Tibial artery (tissue), 4 donors: ENCODE measurements at regions not wholly inside any gene's neighbourhood (a gene's known extent, or its start where the extent isn't known, plus 50 kb on each side); places are given as distances from the start of the nearest gene placed in this dataset.
"Not testable (repeated sequence)": the region's sequence is repeated elsewhere in the genome, so short reads cannot be mapped to it uniquely, and the experiment has no call there.

Experiments
- DNase-seq, 2 donors: peaks; one replicate each; pipeline ENCODE4 v3.0.0-alpha.2; 2019
- H3K27ac ChIP-seq, 2 donors: fragments of 200-600 bp; sonication (generic) in 1 of 2; 1 replicate in 1 of 2; 2 replicates in 1 of 2; pipeline ENCODE4 v1.5.1; 2018 to 2019; ENCODE audit warnings: mild to moderate bottlenecking in 1 of 2
- H3K27me3 ChIP-seq, 2 donors: fragments of 200-600 bp; sonication (generic) in 1 of 2; one replicate each; pipeline versions ENCODE4 v1.5.1 to v1.6.0; 2016 to 2019
- H3K36me3 ChIP-seq, 3 donors: fragments of 200-600 bp; sonication (generic) in 2 of 3; one replicate each; pipeline ENCODE4 v1.5.1; 2016 to 2019; ENCODE audit warnings: mild to moderate bottlenecking in 2 of 3
- H3K4me1 ChIP-seq, 4 donors: fragments of 200-600 bp; sonication (generic) in 2 of 4; 1 replicate in 3 of 4; 2 replicates in 1 of 4; pipeline ENCODE4 v1.5.1; 2016 to 2019
- H3K4me3 ChIP-seq, 2 donors: fragments of 200-600 bp; sonication (generic) in 1 of 2; 1 replicate in 1 of 2; 2 replicates in 1 of 2; pipeline ENCODE4 v1.5.1; 2018 to 2019; ENCODE audit warnings: mild to moderate bottlenecking in 2 of 2
- H3K9me3 ChIP-seq, 3 donors: fragments of 200-600 bp; sonication (generic) in 1 of 3; one replicate each; pipeline ENCODE4 v1.5.1; 2016 to 2019
- intact Hi-C: fragments of 100-400 bp; cut with DNase I; formaldehyde crosslinking; loops from one replicate; pipeline ENCODE4 v1.15.0; 2023; ENCODE audit warnings: low total_unique reads
- TF ChIP-seq, protein P1 (sequence below), 2 experiments: fragments of 200-600 bp in 1 of 2; fragments of 450-650 bp in 1 of 2; IDR thresholded peaks; one replicate each; pipeline ENCODE4 v1.5.1; 2017 to 2019; ENCODE audit warnings: antibody characterized with exemption in 2 of 2, mild to moderate bottlenecking in 1 of 2, moderate library complexity in 1 of 2

DNA sequence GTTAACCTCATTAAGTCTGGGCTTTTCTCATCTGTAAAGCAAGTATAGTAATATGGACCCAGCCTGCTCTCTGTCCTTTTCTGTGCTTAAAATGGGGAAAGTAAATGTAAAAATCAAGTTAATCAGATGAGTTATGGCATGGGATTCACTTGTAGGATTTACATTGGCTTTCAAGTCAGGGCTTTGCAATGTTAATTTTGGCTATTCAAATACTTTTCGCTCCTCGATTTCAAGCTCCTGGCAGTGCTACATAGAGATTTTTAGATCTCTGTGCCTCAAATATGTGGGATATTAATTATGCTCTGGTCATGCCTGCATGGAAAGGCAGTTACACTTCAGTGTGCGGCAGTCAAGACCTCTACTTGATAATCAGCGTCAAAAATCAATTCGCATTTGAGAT is 709.8 kb downstream of the LTN1 start:
- H3K27me3 ChIP-seq = no peaks in the 10 kb centered on the region
- no peak overlapping the region for H3K4me3 ChIP-seq
- H3K27ac ChIP-seq = no peak overlapping the region
- DNase-seq = no peak
- H3K36me3 ChIP-seq = no peaks in the 10 kb centered on the region
- intact Hi-C loops = no loop called here
- peaks cover 0 to 4% (median 0%) of the 10 kb centered on the region in 3 donors for H3K9me3 ChIP-seq
- peaks cover 0 to 20% (median 18%) of the 10 kb centered on the region in 4 donors for H3K4me1 ChIP-seq
- TF ChIP-seq, protein P1, sequence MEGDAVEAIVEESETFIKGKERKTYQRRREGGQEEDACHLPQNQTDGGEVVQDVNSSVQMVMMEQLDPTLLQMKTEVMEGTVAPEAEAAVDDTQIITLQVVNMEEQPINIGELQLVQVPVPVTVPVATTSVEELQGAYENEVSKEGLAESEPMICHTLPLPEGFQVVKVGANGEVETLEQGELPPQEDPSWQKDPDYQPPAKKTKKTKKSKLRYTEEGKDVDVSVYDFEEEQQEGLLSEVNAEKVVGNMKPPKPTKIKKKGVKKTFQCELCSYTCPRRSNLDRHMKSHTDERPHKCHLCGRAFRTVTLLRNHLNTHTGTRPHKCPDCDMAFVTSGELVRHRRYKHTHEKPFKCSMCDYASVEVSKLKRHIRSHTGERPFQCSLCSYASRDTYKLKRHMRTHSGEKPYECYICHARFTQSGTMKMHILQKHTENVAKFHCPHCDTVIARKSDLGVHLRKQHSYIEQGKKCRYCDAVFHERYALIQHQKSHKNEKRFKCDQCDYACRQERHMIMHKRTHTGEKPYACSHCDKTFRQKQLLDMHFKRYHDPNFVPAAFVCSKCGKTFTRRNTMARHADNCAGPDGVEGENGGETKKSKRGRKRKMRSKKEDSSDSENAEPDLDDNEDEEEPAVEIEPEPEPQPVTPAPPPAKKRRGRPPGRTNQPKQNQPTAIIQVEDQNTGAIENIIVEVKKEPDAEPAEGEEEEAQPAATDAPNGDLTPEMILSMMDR (IDR thresholded peaks at IDR 0.05) = no peak

DNA sequence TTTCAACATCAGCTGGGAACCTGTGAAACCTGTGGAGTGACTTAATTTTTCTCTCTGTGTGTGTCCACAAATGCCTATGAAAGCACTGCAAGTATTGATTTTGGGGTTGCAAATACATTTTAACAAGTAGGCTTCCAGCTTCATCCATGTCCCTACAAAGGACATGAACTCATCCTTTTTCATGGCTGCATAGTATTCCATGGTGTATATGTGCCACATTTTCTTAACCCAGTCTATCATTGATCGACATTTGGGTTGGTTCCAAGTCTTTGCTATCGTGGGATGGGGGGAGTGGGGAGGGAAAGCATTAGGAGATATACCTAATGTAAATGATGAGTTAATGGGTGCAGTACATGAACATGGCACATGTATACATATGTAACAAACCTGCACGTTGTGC is 711.3 kb downstream of the LTN1 start:
- DNase-seq, H3K4me3 ChIP-seq, H3K9me3 ChIP-seq, H3K27me3 ChIP-seq, H3K36me3 ChIP-seq, intact Hi-C loops, H3K27ac ChIP-seq: not testable (repeated sequence)
- peaks cover 0 to 20% (median 18%) of the 10 kb centered on the region in 4 donors for H3K4me1 ChIP-seq

DNA sequence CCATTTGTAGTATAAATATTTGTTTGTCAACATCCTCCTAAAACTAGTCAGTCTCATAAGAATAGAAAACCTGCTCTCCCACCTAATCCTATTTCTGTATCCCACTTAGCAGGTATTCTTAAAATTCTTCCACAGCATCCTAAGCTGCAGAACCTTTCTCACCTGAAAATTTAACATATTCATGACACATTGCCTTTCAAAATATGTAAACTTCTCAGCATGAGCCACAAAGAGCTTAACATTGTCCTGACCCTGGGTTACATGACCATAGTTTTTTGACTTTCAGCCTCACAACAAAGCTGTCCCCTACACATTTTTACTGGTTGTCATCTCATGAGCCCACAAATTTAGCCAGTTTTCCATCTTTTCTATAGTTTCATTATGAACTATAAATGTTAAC is 712.1 kb downstream of the LTN1 start:
- Histone ChIP-seq H3K9me3 (peaks cover 0 to 4% (median 0%) of the 10 kb centered on the region in 3 donors), H3K36me3 (no peaks in the 10 kb centered on the region), H3K4me3 (no peak overlapping the region), H3K4me1 (peaks cover 0 to 20% (median 18%) of the 10 kb centered on the region in 4 donors), H3K27me3 (no peaks in the 10 kb centered on the region), H3K27ac (no peak overlapping the region)
- TF ChIP-seq, protein P1 (IDR thresholded peaks at IDR 0.05) = no peak
- intact Hi-C loops = no loop called here
- DNase-seq = no peak

DNA sequence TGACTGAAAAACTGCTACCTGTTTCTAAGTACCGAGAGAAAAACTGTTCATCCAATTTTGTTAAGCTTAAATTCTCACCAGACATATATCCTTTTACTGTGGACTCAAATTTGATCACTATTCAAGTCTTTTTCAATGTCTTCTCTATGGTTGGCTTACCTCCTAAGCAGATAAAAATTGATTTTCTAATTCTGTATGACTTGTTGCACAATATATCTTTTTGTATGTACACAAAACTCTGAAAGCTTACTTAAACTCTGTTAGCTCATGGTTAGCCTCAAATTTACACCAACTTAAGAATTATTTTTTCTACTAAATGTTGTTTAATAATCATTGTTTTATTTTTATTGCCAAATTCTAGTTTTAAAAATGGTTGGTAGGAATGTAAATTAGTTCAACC is 715.4 kb downstream of the LTN1 start:
- Histone ChIP-seq H3K27ac (no peak overlapping the region), H3K4me3 (no peak overlapping the region), H3K9me3 (peaks cover 0 to 4% (median 0%) of the 10 kb centered on the region in 3 donors), H3K4me1 (peaks cover 0 to 2% (median 0%) of the 10 kb centered on the region in 4 donors), H3K27me3 (no peaks in the 10 kb centered on the region), H3K36me3 (no peaks in the 10 kb centered on the region)
- TF ChIP-seq, protein P1 (IDR thresholded peaks at IDR 0.05) = no peak
- no peak for DNase-seq
- intact Hi-C loops = no loop called here

DNA sequence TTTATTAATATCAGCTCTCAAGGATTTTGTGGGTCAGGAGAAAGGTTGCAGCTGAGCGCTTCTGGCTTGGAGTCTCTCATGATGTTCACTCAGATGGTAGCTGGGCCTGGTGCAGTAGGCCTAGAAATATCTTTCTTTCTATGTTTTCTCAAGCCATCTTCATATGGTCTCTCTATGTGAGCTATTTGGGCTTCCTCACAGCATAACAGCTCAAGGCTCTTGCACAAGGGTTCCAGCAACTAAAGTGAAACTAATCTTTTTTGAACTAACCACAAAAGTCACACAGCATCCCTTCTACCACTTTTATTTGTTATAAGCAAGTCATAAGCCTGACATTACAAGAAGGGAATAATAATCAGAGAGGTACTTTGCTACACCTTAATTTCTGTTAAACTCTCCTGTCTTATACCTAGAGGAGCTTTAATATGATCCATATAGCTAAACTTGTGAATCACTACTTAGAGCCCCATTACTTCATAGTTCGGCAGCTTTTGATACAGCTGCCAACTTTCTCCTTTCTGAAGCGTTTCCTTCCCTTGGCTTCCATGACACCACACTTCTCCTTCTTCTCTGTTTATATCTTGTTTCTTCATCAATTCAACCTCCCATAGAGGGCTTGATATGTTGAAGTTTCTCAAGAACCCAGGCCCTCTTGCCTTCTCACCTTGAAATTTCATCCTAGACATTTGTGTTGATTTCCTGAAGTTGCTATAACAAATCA is 720.2 kb downstream of the LTN1 start:
- Histone ChIP-seq H3K4me1 (no peaks in the 10 kb centered on the region), H3K27ac (no peak overlapping the region), H3K36me3 (no peaks in the 10 kb centered on the region), H3K4me3 (no peak overlapping the region), H3K27me3 (no peaks in the 10 kb centered on the region), H3K9me3 (no peaks in the 10 kb centered on the region)
- TF ChIP-seq, protein P1 (IDR thresholded peaks at IDR 0.05) = no peak
- DNase-seq = no peak
- intact Hi-C loops = no loop called here

DNA sequence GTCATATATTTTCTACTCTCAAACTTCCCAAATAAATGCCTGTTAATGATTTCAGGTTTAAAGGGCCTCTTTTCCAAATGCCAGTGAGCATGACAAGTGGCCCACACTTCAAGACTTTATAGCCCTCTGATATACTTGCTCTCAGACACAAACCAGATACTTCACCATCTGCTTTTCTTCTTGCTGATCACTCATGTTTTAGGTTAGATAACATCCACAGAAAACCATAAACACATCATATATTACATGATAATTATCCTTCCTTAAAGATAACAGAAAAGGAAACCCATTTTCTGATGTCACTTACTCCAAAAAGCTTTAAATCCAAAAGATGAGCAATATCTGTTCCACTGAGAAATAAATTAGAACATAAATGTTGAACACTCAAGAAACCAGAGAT is 723.5 kb downstream of the LTN1 start:
- intact Hi-C loops = no loop called here
- no peak for DNase-seq
- H3K36me3 ChIP-seq = no peaks in the 10 kb centered on the region
- TF ChIP-seq, protein P1 (IDR thresholded peaks at IDR 0.05) = no peak
- H3K4me3 ChIP-seq = no peak overlapping the region
- no peaks in the 10 kb centered on the region for H3K9me3 ChIP-seq
- H3K4me1 ChIP-seq = no peaks in the 10 kb centered on the region
- H3K27ac ChIP-seq = no peak overlapping the region
- H3K27me3 ChIP-seq = no peaks in the 10 kb centered on the region
